HepG2 (cell line): ENCODE measurements at regions not wholly inside any gene's neighbourhood (a gene's known extent, or its start where the extent isn't known, plus 50 kb on each side); places are given as distances from the start of the nearest gene placed in this dataset.
A peak's percentile ranks its signal among the peaks of the same experiment; 100 is the strongest.

Source experiments
- ATAC-seq: fragments of 200-7000 bp; cut with Tn5 transposase; 3 replicates; pipeline ENCODE4 v1.9.1; 2020; ENCODE audit warnings: mild to moderate bottlenecking, moderate library complexity
- BruUV-seq: library from RNA; stranded (reverse); fragments of 400-500 nt; replicated peaks from 2 replicates; lab custom pipeline; 2021; lab: Mats Ljungman, UMichigan
- CTCF ChIA-PET: fragments of 300-600 bp; formaldehyde crosslinking; extraction: SDS; loops from one replicate; lab custom pipeline; 2021; ENCODE audit warnings: low total read pairs, inconsistent platforms, low intra/inter-chr PET ratio; lab: Yijun Ruan, JAX
- POLR2A ChIA-PET: fragments of 350-600 bp; sonication (Branson Sonifier 250); formaldehyde crosslinking; loops from one replicate; lab custom pipeline; 2020; ENCODE audit warnings: antibody characterized with exemption, inconsistent platforms; lab: Yijun Ruan, JAX
- DNase-seq: peaks from one replicate; pipeline ENCODE4 v3.0.0-alpha.2; 2015; ENCODE audit warnings: low spot score
- FAIRE-seq: peaks from 3 replicates; lab custom pipeline; 2011; peaks lifted over from hg19 to GRCh38; lab: Jason Lieb, UNC
- H2AFZ ChIP-seq: one replicate; pipeline ENCODE4 v1.6.1; 2011; ENCODE audit warnings: low read length, inconsistent platforms
- H3K27ac ChIP-seq: fragments of 300-600 bp; 3 replicates; pipeline ENCODE4 v1.8.0; 2011; ENCODE audit warnings: mixed run types, mild to moderate bottlenecking, mixed read lengths, low read length, inconsistent platforms; ENCODE audit not compliant: insufficient read depth; ENCODE audit errors: extremely low read length
- H3K27me3 ChIP-seq, 2 experiments: fragments of 200-600 bp in 1 of 2; 2 replicates in 1 of 2; 3 replicates in 1 of 2; pipeline versions ENCODE4 v1.6.0 to v1.8.0; 2011; ENCODE audit warnings: low read length in 2 of 2, mild to moderate bottlenecking in 2 of 2, moderate library complexity in 2 of 2, inconsistent platforms in 1 of 2; ENCODE audit not compliant: insufficient read depth in 2 of 2, control insufficient read depth in 1 of 2
- H3K36me3 ChIP-seq, 2 experiments: fragments of 200-600 bp in 1 of 2; replicated peaks in 1 of 2; 2 replicates in 1 of 2; 3 replicates in 1 of 2; pipeline versions ENCODE4 v1.5.1 to v1.8.0; 2011; ENCODE audit warnings: low read length in 2 of 2, inconsistent platforms in 1 of 2; ENCODE audit not compliant: insufficient read depth in 2 of 2, control insufficient read depth in 1 of 2
- H3K4me1 ChIP-seq: 2 replicates; pipeline ENCODE4 v1.5.1; 2012; ENCODE audit warnings: low read length, inconsistent platforms; ENCODE audit not compliant: insufficient read depth
- H3K4me2 ChIP-seq: 2 replicates; pipeline ENCODE4 v1.6.0; 2011; ENCODE audit warnings: low read depth, low read length, inconsistent platforms
- H3K4me3 ChIP-seq, 3 experiments: fragments of 200-600 bp in 1 of 3; sonication (generic), shearing (Covaris generic) in 1 of 3; replicated peaks in 1 of 3; 2 replicates each; pipeline ENCODE4 v1.5.1; 2011 to 2016; ENCODE audit warnings: low read length in 3 of 3, inconsistent platforms in 2 of 3, low read depth in 2 of 3, mild to moderate bottlenecking in 2 of 3, control low read depth in 1 of 3, mixed read lengths in 1 of 3; ENCODE audit not compliant: insufficient read depth in 1 of 3
- H3K79me2 ChIP-seq: one replicate; pipeline ENCODE4 v1.6.1; 2011; ENCODE audit warnings: low read length, inconsistent platforms; ENCODE audit not compliant: insufficient read depth
- H3K9ac ChIP-seq: 2 replicates; pipeline ENCODE4 v1.6.0; 2011; ENCODE audit warnings: mild to moderate bottlenecking, low read depth, low read length, inconsistent platforms; ENCODE audit not compliant: insufficient read depth
- H3K9me3 ChIP-seq: 2 replicates; pipeline ENCODE4 v1.5.1; 2012; ENCODE audit warnings: mild to moderate bottlenecking, low read length
- H4K20me1 ChIP-seq: 2 replicates; pipeline ENCODE4 v1.6.0; 2011; ENCODE audit warnings: inconsistent platforms, mild to moderate bottlenecking, low read length, moderate library complexity; ENCODE audit not compliant: insufficient read depth
- DMTF1 ChIP-seq: sonication (generic); formaldehyde crosslinking; IDR thresholded peaks from 2 replicates; pipeline ENCODE4 v1.4.0; 2020; ENCODE audit warnings: mild to moderate bottlenecking, missing genetic modification reagents
- KDM3A ChIP-seq: IDR thresholded peaks from 2 replicates; pipeline ENCODE4 v1.6.1; 2018; ENCODE audit warnings: low read depth, missing compliant biosample characterization
- KLF11 ChIP-seq: IDR thresholded peaks from 2 replicates; pipeline ENCODE4 v1.6.1; 2016; ENCODE audit warnings: missing compliant biosample characterization
- NFYB ChIP-seq: sonication (generic); formaldehyde crosslinking; IDR thresholded peaks from 2 replicates; pipeline ENCODE4 v1.4.0; 2020; ENCODE audit warnings: missing genetic modification reagents
- SMAD1 ChIP-seq: sonication (generic); formaldehyde crosslinking; IDR thresholded peaks from 2 replicates; pipeline ENCODE4 v1.4.0; 2020; ENCODE audit warnings: missing genetic modification reagents, low read depth, mild to moderate bottlenecking, borderline replicate concordance
- ZKSCAN1 ChIP-seq: fragments of 150-350 bp; IDR thresholded peaks from 2 replicates; pipeline ENCODE4 v1.6.1; 2014; ENCODE audit warnings: low read length
- ZNF230 ChIP-seq: sonication (generic); formaldehyde crosslinking; IDR thresholded peaks from 2 replicates; pipeline ENCODE4 v1.4.0; 2020; ENCODE audit warnings: mild to moderate bottlenecking, missing genetic modification reagents
- WGBS: methylation state at CpG from one replicate; pipeline ENCODE4 v1.1.6; 2017; ENCODE audit warnings: low lambda C conversion rate; 5-methylcytosine and 5-hydroxymethylcytosine counted together
- in situ Hi-C: cut with HindIII; loops from 2 replicates; pipeline ENCODE4 v1.10.0; 2017; ENCODE audit warnings: low pct_unique_long_range_greater_than_20kb; ENCODE audit not compliant: extremely low pct_ligation_motif_present
- intact Hi-C: fragments of 100-400 bp; cut with micrococcal nuclease; formaldehyde crosslinking; loops from one replicate; pipeline ENCODE4 v1.10.0; 2022; ENCODE audit not compliant: unreplicated experiment

GRCh38 chr17:51422634-51423033, 162.3 kb downstream of the UTP18 start (continued):
- TF ChIP-seq DMTF1 (CRISPR knock-in tag) (no peak), KDM3A (CRISPR knock-in tag) (no peak), ZKSCAN1 (no peak), KLF11 (CRISPR knock-in tag) (no peak), ZNF230 (CRISPR knock-in tag) (no peak)

GRCh38 chr17:51423421-51424160, 163.2 kb downstream of the UTP18 start:
- Histone ChIP-seq H3K9me3 (no peaks in the 10 kb centered on the region), H4K20me1 (no peaks in the 10 kb centered on the region), H3K4me2 (no peak overlapping the region), H3K79me2 (no peaks in the 10 kb centered on the region), H3K4me1 (no peaks in the 10 kb centered on the region), H3K36me3 (no peaks in the 10 kb centered on the region), H3K27me3 (no peaks in the 10 kb centered on the region), H3K27ac (no peak overlapping the region), H3K4me3 (no peak overlapping the region), H2AFZ (no peak overlapping the region), H3K9ac (no peak overlapping the region)
- ChIA-PET CTCF (no interaction called here), POLR2A (no interaction called here)
- no peak for FAIRE-seq
- no peak for ATAC-seq
- DNase-seq, result no peak
- WGBS, result 10% methylated on average over 3 of the region's 3 CpGs
- in situ Hi-C loops (loop anchor here (10.0 kb wide), 1 partner anchor 71 kb away; no protein-coding TSS in a partner anchor), intact Hi-C loops (no loop called here)
- no peak for TF ChIP-seq SMAD1 (CRISPR knock-in tag)
- TF ChIP-seq NFYB (CRISPR knock-in tag), result peak; percentile 34; the same call in 1 of the 2 replicates
- no TSS peak for BruUV-seq
